Heart right ventricle (tissue), 16 donors: ENCODE measurements at regions not wholly inside any gene's neighbourhood (a gene's known extent, or its start where the extent isn't known, plus 50 kb on each side); places are given as distances from the start of the nearest gene placed in this dataset.

ENCODE experiments used
- ATAC-seq, 8 donors: fragments of 200-7000 bp; cut with Tn5 transposase; one replicate each; pipeline ENCODE4 v1.9.1; 2020; ENCODE audit warnings: mild to moderate bottlenecking in 8 of 8, moderate library complexity in 8 of 8, moderate number of reproducible peaks in 1 of 8
- DNase-seq, 2 donors: peaks; one replicate each; pipeline ENCODE4 v3.0.0-alpha.2; 2020
- H3K27ac ChIP-seq, 10 donors: fragments of 200-600 bp; sonication (generic) in 2 of 10; one replicate each; pipeline versions ENCODE4 v1.5.0 to v1.8.0; 2020 to 2022; ENCODE audit warnings: mild to moderate bottlenecking in 3 of 10
- H3K27me3 ChIP-seq, 7 donors: fragments of 200-600 bp; one replicate each; pipeline ENCODE4 v1.8.0; 2021 to 2022; ENCODE audit warnings: mild to moderate bottlenecking in 2 of 7
- H3K36me3 ChIP-seq, 9 donors: fragments of 200-600 bp; sonication (generic) in 1 of 9; one replicate each; pipeline versions ENCODE4 v1.5.0 to v1.8.0; 2020 to 2022; ENCODE audit warnings: mild to moderate bottlenecking in 2 of 9
- H3K4me1 ChIP-seq, 9 donors: fragments of 200-600 bp; sonication (generic) in 1 of 9; one replicate each; pipeline versions ENCODE4 v1.5.0 to v1.8.0; 2020 to 2022; ENCODE audit warnings: mild to moderate bottlenecking in 4 of 9
- H3K4me3 ChIP-seq, 10 donors: fragments of 200-600 bp; sonication (generic) in 2 of 10; one replicate each; pipeline versions ENCODE4 v1.5.0 to v1.8.0; 2020 to 2022; ENCODE audit warnings: mild to moderate bottlenecking in 7 of 10, moderate library complexity in 2 of 10
- H3K9me3 ChIP-seq, 11 donors: fragments of 200-600 bp in 10 of 11; sonication (generic) in 2 of 11; one replicate each; pipeline versions ENCODE4 v1.5.0 to v1.8.0; 2013 to 2022; ENCODE audit warnings: mild to moderate bottlenecking in 2 of 11, control low read depth in 1 of 11, moderate library complexity in 1 of 11
- CTCF ChIP-seq, 9 donors: fragments of 200-600 bp; sonication (generic) in 2 of 9; IDR thresholded peaks; one replicate each; pipeline versions ENCODE4 v1.5.0 to v1.8.0; 2021 to 2022; ENCODE audit warnings: antibody characterized with exemption in 9 of 9, mild to moderate bottlenecking in 5 of 9, moderate library complexity in 1 of 9
- WGBS, 2 donors: extraction: QIAGEN DNeasy Blood & Tissue Kit; methylation state at CpG; one replicate each; pipeline ENCODE4 v1.1.7; 2013; ENCODE audit warnings: inconsistent platforms in 1 of 2; 5-methylcytosine and 5-hydroxymethylcytosine counted together
- intact Hi-C, 10 donors: fragments of 100-400 bp; cut with DNase I; formaldehyde crosslinking; loops; one replicate each; pipeline versions ENCODE4 v1.11.1 to v1.14.2; 2022
- donor health status: Arrhythmogenic right ventricular cardiomyopathy.
- donor health status: ischemic (EF 13 %, LVEDD 7.1; RV severe dilation, severe dysfunction).
- donor health status: healthy with polysubstance abuse.
- donor health status: DM: no; HTN: yes; CAD: no.
- donor health status: DM: no; HTN: no; CAD: no.
- donor health status: ischemic (EF 25% LVEDD 6.9; RV normal size, moderate dysfunction).
- donor health status: ischemic (EF 25% LVEDD 5.7; RV mildly dilated, moderate dysfunction).
- donor health status: healthy.
- donor health status: DM: yes; HTN: yes; CAD: no.
- donor health status: Ischemic cardiomyopathy.
- donor health status: ischemic (EF 35%, LVEDD 5.7; RV mildly dilated, moderate dysfunction).
- donor health status: nonischemic (EF 11% LVEDD 7.7; RV severe dilation, severe dysfunction).
- donor health status: DM: yes; HTN: yes; CAD: no.
- donor health status: PGD.
- donor health status: ischemic (EF 29% LVEDD 5.4; RV normal size, mild dysfunction).
- donor health status: nonischemic (EF 23%, LVEDD 6.1; RV moderate dilation, normal function).

- H3K27ac ChIP-seq, result no peak overlapping the region
- no peaks in the 10 kb centered on the region for H3K9me3 ChIP-seq
- H3K4me3 ChIP-seq, result no peak overlapping the region
- 62 to 64% methylated on average over 9 of the region's 9 CpGs for WGBS, 2 donors
- H3K36me3 ChIP-seq, result no peaks in the 10 kb centered on the region
- peaks cover 0 to 6% (median 0%) of the 10 kb centered on the region in 9 donors for H3K4me1 ChIP-seq
- H3K27me3 ChIP-seq, result no peaks in the 10 kb centered on the region
- no peak for TF ChIP-seq CTCF (IDR thresholded peaks at IDR 0.05)
- intact Hi-C loops, result loop anchor here in 1 of 10 donors (10.0 kb wide), 1 partner anchor 57 kb away; no protein-coding TSS in a partner anchor
- DNase-seq, result no peak
- no peak for ATAC-seq
Measured at GRCh38 chr15:78691167-78691850, 50.3 kb upstream of the CHRNB4 start.
